PC-9 (cell line): ENCODE measurements at regions not wholly inside any gene's neighbourhood (a gene's known extent, or its start where the extent isn't known, plus 50 kb on each side); places are given as distances from the start of the nearest gene placed in this dataset.

ENCODE experiments used
- BruUV-seq: library from RNA; stranded (reverse); fragments of 400-500 nt; replicated peaks from 2 replicates; lab custom pipeline; 2021; lab: Mats Ljungman, UMichigan
- CTCF ChIA-PET: fragments of 300-600 bp; sonication (Branson Sonifier 250); formaldehyde crosslinking; loops from one replicate; lab custom pipeline; 2022; ENCODE audit warnings: antibody characterized with exemption; lab: Charles Lee
- POLR2A ChIA-PET: fragments of 300-600 bp; sonication (Branson Sonifier 250); formaldehyde crosslinking; loops from one replicate; lab custom pipeline; 2022; ENCODE audit warnings: antibody characterized with exemption; ENCODE audit not compliant: unreplicated experiment; lab: Charles Lee
- DNase-seq, 2 experiments: peaks; one replicate each; pipeline versions ENCODE4 v3.0.0 to v3.0.0-alpha.2; 2015 to 2022; ENCODE audit warnings: mixed read lengths in 1 of 2
- H2AFZ ChIP-seq: fragments of 200-600 bp; sonication (generic); 2 replicates; pipeline ENCODE4 v1.8.1; 2017; ENCODE audit warnings: antibody characterized with exemption
- H3F3A ChIP-seq: fragments of 200-600 bp; sonication (generic); 2 replicates; pipeline ENCODE4 v1.8.1; 2017; ENCODE audit warnings: antibody characterized with exemption, mild to moderate bottlenecking, low read depth; ENCODE audit not compliant: insufficient read depth
- H3K27ac ChIP-seq: fragments of 200-600 bp; sonication (generic); 2 replicates; pipeline ENCODE4 v1.6.1; 2016; ENCODE audit warnings: mixed run types
- H3K27me3 ChIP-seq: fragments of 200-600 bp; sonication (generic); 2 replicates; pipeline ENCODE4 v1.6.1; 2016; ENCODE audit warnings: low read depth, mixed run types; ENCODE audit not compliant: insufficient read depth
- H3K36me3 ChIP-seq: fragments of 200-600 bp; sonication (generic); 2 replicates; pipeline ENCODE4 v1.6.1; 2016; ENCODE audit warnings: low read depth, mixed run types
- H3K4me1 ChIP-seq: fragments of 200-600 bp; sonication (generic); replicated peaks from 2 replicates; pipeline ENCODE4 v1.6.1; 2016; ENCODE audit warnings: mixed run types; ENCODE audit not compliant: insufficient read depth
- H3K4me2 ChIP-seq: fragments of 200-600 bp; sonication (generic); 2 replicates; pipeline ENCODE4 v1.6.1; 2017; ENCODE audit warnings: mixed run types
- H3K4me3 ChIP-seq: fragments of 200-600 bp; sonication (generic); 2 replicates; pipeline ENCODE4 v1.6.1; 2016; ENCODE audit warnings: mixed run types
- H3K79me2 ChIP-seq: fragments of 200-600 bp; sonication (generic); 2 replicates; pipeline ENCODE4 v1.6.1; 2017; ENCODE audit warnings: low read depth, mixed run types
- H3K9me2 ChIP-seq: fragments of 200-600 bp; sonication (generic); 2 replicates; pipeline ENCODE4 v1.8.1; 2017; ENCODE audit warnings: mild to moderate bottlenecking; ENCODE audit not compliant: insufficient read depth
- H3K9me3 ChIP-seq: fragments of 200-600 bp; sonication (generic); 2 replicates; pipeline ENCODE4 v1.8.1; 2016; ENCODE audit warnings: low read depth; ENCODE audit not compliant: insufficient read depth
- H4K20me1 ChIP-seq: fragments of 200-600 bp; sonication (generic); 2 replicates; pipeline ENCODE4 v1.8.1; 2017; ENCODE audit not compliant: insufficient read depth
- CTCF ChIP-seq: fragments of 200-600 bp; sonication (generic); conservative IDR thresholded peaks from 2 replicates; pipeline ENCODE4 v1.6.1; 2017; ENCODE audit warnings: mixed run types, antibody characterized with exemption, mild to moderate bottlenecking, moderate library complexity
- EZH2 ChIP-seq: fragments of 200-600 bp; sonication (generic); IDR thresholded peaks from 2 replicates; pipeline ENCODE4 v1.8.0; 2017; ENCODE audit warnings: antibody characterized with exemption, low read depth
- intact Hi-C: fragments of 100-400 bp; cut with micrococcal nuclease; formaldehyde crosslinking; loops from one replicate; pipeline ENCODE4 v1.10.0; 2022; ENCODE audit not compliant: unreplicated experiment

- no peaks in the 10 kb centered on the region for H4K20me1 ChIP-seq
- DNase-seq: no peak
- ChIA-PET POLR2A (no interaction called here), CTCF (no interaction called here)
- no peaks in the 10 kb centered on the region for H3K27me3 ChIP-seq
- intact Hi-C loops: no loop called here
- no peaks in the 10 kb centered on the region for H3K9me2 ChIP-seq
- H3K27ac ChIP-seq: no peak overlapping the region
- peaks cover 14% of the 10 kb centered on the region for H3K4me1 ChIP-seq
- H3K36me3 ChIP-seq: no peaks in the 10 kb centered on the region
- H3K79me2 ChIP-seq: no peaks in the 10 kb centered on the region
- H2AFZ ChIP-seq: no peak overlapping the region
- no TSS peak for BruUV-seq
- no peak overlapping the region for H3K4me3 ChIP-seq
- no peak overlapping the region for H3K4me2 ChIP-seq
- H3F3A ChIP-seq: peaks cover 3% of the 10 kb centered on the region; the same call in 1 of the 2 replicates
- TF ChIP-seq EZH2: no peak
- no peak for TF ChIP-seq CTCF
- peaks cover 15% of the 10 kb centered on the region for H3K9me3 ChIP-seq
Observed at GRCh38 chr6:145159921-145160320, 575.4 kb downstream of the EPM2A start.

- no peaks in the 10 kb centered on the region for H3K27me3 ChIP-seq
- peaks cover 15% of the 10 kb centered on the region for H3K9me3 ChIP-seq
- no peaks in the 10 kb centered on the region for H4K20me1 ChIP-seq
- no peak overlapping the region for H3K4me3 ChIP-seq
- no TSS peak for BruUV-seq
- peaks cover under 1% of the 10 kb centered on the region for H3K4me1 ChIP-seq
- H2AFZ ChIP-seq: no peak overlapping the region
- no peak for DNase-seq
- H3K9me2 ChIP-seq: 0 out of 2 replicates have a peak, but pooled peaks cover under 1% of the 10 kb centered on the region
- intact Hi-C loops: no loop called here
- no peaks in the 10 kb centered on the region for H3F3A ChIP-seq
- ChIA-PET POLR2A (no interaction called here), CTCF (no interaction called here)
- H3K4me2 ChIP-seq: no peak overlapping the region
- H3K27ac ChIP-seq: no peak overlapping the region
- TF ChIP-seq CTCF (no peak), EZH2 (no peak)
- H3K36me3 ChIP-seq: no peaks in the 10 kb centered on the region
- no peaks in the 10 kb centered on the region for H3K79me2 ChIP-seq
Observed at GRCh38 chr6:145161501-145161900, 573.8 kb downstream of the EPM2A start.

GRCh38 chr6:145169726-145170224 lies 565.5 kb downstream of the EPM2A start:
- H3K9me3 ChIP-seq: peaks cover 2% of the 10 kb centered on the region; the same call in 1 of the 2 replicates
- POLR2A ChIA-PET: no interaction called here
- CTCF ChIA-PET: no interaction called here
- no peak overlapping the region for H2AFZ ChIP-seq
- no peaks in the 10 kb centered on the region for H3K4me1 ChIP-seq
- no peak overlapping the region for H3K4me3 ChIP-seq
- H4K20me1 ChIP-seq: no peaks in the 10 kb centered on the region
- no peaks in the 10 kb centered on the region for H3K36me3 ChIP-seq
- intact Hi-C loops: no loop called here
- H3K27me3 ChIP-seq: no peaks in the 10 kb centered on the region
- TF ChIP-seq CTCF (no peak), EZH2 (no peak)
- no peak for DNase-seq
- 0 out of 2 replicates have a peak, but pooled peaks cover 5% of the 10 kb centered on the region for H3K9me2 ChIP-seq
- H3F3A ChIP-seq: no peaks in the 10 kb centered on the region
- no peak overlapping the region for H3K4me2 ChIP-seq
- no peak overlapping the region for H3K27ac ChIP-seq
- no TSS peak for BruUV-seq
- H3K79me2 ChIP-seq: no peaks in the 10 kb centered on the region
